ENCODE measurements at regions not wholly inside any gene's neighbourhood (a gene's known extent, or its start where the extent isn't known, plus 50 kb on each side); places are given as distances from the start of the nearest gene placed in this dataset.

- DNase-seq = no peak
Measured at GRCh38 chr1:218584418-218585155, 239.5 kb downstream of the TGFB2 start.

- no peak for DNase-seq
Measured at GRCh38 chr1:218585511-218586184, 240.5 kb downstream of the TGFB2 start.

- no peak for DNase-seq
Measured at GRCh38 chr1:218587900-218588299, 242.8 kb downstream of the TGFB2 start.

- no peak for DNase-seq
Measured at GRCh38 chr1:218588540-218589172, 243.5 kb downstream of the TGFB2 start.

DNA sequence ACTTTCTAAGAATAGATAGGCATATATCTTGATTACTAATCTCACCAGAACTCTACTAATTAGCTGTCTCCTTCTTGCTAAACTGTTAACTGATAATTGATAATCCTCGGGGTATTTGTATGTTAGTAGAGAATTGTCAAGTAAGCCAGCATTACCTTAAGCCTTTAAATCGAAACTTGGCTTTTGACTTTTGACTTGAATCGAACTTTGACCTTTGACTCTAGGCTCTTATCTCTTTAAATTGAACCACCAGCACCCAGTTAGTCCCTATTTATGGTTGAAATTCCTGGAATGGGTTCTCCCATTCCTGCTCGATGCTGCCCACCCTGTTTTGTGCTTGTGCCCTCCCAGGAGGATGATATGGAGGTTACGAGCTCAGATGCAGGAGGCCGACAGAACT is 244.4 kb downstream of the TGFB2 start:
- DNase-seq = no peak

- no peak for DNase-seq
Measured at GRCh38 chr1:218591966-218592365, 246.8 kb downstream of the TGFB2 start.

DNA sequence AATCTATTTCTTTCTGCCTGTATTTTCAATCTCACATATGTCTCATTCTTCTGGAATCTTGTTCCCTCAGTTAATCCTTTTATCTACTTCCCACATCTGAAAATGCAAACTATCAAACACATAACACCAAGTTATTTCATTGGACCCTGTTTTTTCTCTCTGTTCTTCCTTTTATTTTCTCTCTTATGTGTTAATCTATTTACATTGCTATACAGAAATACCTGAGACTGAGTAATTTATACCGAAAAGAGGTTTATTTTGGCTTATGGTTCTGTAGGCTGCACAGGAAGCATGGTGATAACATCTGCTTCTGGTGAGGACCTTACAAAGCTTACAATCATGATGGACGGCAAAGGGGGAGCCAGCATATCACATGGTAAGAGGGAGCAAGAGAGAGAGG is 247.6 kb downstream of the TGFB2 start:
- DNase-seq = no peak

DNA sequence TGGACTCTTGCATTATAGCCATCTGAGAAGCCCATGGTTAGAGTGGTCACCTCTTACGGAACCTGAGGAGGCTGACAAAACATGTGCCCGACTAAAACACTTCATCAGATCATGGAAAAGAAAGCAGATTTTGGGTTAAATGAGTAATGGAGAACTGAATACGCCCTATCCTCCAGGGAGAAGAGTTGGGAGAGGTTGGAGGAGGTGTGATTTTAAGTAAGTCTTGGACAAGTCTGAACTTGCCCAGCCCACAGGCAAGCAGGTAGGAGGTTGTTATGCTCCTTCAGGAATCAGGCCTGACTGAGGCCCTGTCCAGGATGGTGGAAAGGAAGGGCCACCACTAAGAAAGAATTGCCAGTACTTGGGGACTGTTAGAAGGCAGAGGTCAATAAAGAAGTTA is 255.8 kb downstream of the TGFB2 start:
- no peak for DNase-seq

GRCh38 chr1:218604217-218604616 is 259.1 kb downstream of the TGFB2 start:
- DNase-seq = no peak

- DNase-seq = no peak
Measured at GRCh38 chr1:218611916-218612585, 266.9 kb downstream of the TGFB2 start.

- DNase-seq = no peak
Measured at GRCh38 chr1:218613105-218613504, 268.0 kb downstream of the TGFB2 start.

DNA sequence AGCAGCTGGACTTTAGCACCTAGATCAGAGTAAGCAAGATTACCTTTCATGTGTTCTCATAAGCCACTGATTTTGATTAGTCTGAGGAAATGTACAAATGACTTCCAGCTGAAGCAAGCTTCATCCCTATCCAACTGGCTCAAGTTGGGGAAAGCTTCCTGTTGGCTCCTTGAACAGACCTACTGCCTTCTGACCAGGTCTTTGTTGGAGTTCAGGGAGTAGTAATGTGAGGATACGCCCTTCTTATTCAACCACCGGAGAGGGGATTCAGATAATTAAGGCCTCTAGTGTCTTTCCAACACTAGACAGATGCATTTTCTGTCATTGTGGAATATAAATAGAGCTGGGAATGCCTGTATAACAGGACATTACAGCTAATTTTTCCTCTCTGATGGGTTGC is 268.9 kb downstream of the TGFB2 start:
- no peak for DNase-seq

DNA sequence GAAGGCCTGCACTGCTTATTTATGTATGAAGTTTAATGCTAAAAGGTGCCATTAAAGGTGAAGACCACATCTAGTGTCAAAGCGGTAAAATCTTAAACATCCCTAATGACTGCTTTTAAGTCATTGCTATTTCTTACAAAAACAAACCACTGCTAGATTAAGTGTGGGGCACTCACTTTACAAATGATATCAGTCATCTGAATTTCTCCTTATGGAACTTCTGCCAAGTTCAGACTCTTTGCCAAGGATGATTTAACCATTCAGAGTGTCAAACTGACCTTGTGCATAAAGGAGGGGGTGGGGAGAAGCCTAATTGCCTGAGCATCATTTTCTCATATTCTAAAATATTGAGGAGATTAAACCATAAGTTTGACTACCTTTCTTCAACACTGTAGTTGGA is 271.5 kb downstream of the TGFB2 start:
- DNase-seq = no peak

GRCh38 chr1:218617986-218618385 is 272.9 kb downstream of the TGFB2 start:
- no peak for DNase-seq

GRCh38 chr1:218620956-218621355 is 275.8 kb downstream of the TGFB2 start:
- no peak for DNase-seq

GRCh38 chr1:218624052-218624451 is 278.9 kb downstream of the TGFB2 start:
- no peak for DNase-seq

DNA sequence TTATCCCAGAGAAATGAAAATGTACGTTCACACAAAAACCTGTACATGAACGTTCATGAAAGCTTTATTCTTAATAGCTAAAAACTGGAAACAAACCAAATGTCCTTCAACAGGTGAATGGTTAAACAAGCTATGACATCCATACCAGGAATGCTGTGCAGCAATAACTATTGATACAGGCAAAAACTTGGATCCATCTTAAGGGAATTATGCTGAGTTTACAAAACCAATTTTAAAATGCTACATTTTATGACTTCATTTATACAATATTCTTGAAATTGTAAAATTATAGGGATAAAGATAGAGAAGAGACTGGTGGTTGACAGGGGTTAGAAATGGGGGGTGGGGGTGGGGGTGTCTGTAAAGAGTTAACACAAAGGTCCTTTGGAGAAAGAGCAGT is 280.3 kb downstream of the TGFB2 start:
- DNase-seq = no peak

GRCh38 chr1:218633238-218633988 is 288.3 kb downstream of the TGFB2 start:
- no peak for DNase-seq

DNA sequence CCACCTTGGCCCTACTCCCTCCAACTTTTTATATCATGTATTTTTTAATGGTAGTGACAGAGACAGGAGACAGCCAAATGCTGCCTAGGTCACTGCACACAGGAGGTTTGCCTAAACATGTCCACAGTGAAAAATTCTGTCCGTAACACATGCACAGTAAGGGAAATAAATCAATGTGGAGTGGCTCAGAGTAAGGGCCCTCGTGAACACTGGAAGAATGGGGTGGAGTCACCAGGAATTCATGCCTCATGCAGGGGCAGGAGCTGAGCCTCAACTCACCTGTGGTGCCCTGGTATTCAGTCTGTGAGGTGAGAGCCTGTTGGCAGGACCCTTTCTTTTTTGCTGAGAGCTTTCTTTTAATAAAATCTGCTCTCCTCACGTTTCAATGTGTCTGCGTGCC is 289.1 kb downstream of the TGFB2 start:
- DNase-seq = no peak

DNA sequence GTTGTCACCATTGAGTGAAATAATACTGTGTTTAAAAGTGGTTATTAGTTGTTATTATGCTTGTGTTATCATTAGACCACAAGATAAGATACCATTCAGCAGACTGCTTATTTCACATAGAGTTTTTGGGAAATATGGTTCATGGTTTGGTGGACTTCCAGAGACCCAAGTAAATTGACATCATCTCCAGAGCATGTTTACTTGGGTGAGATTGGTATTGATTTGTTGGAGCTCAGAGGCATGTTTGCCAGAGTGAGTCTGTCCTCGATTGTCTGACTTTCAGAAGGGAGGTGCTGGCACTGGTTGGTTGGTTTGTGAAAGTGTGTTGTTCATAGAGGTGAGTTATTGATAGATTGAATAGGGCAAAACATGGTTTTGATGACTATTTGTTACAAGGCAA is 291.4 kb downstream of the TGFB2 start:
- no peak for DNase-seq

DNA sequence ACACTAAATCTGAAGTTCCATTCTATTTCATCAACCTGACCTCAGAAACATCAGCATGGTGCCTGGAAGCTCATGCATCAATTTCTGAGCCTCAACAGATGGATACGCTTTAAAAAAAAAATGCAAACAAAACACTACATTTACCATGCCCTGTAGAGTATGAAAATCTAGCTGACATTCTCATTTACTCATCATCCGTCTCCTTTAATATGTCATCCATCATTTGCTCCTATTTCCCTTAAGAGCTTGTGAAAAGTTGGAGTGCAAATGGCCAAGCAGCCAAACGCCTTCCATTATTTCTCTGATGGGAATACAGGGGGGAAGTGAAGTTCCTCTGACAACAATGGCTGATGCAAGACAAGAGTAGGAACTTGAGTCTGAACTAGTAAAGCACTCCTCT is 295.0 kb downstream of the TGFB2 start:
- DNase-seq = no peak

- DNase-seq = no peak
Measured at GRCh38 chr1:218642033-218642948, 297.2 kb downstream of the TGFB2 start.
